ENCODE measurements at regions not wholly inside any gene's neighbourhood (a gene's known extent, or its start where the extent isn't known, plus 50 kb on each side); places are given as distances from the start of the nearest gene placed in this dataset.

- Histone ChIP-seq H2AFZ (ENCODE audit: low read depth, low read length, severe bottlenecking) (no peak overlapping the region), H3F3A (ENCODE audit: insufficient read depth) (no peaks in the 10 kb centered on the region), H3K36me3 (ENCODE audit: low read length) (no peaks in the 10 kb centered on the region), H3K79me2 (ENCODE audit: insufficient read depth, low read length) (no peaks in the 10 kb centered on the region), H3K27ac (ENCODE audit: low read depth, low read length) (no peak overlapping the region), H3K4me3 (ENCODE audit: insufficient read depth, low read length, poor library complexity, severe bottlenecking) (no peak overlapping the region), H3K4me2 (ENCODE audit: low read depth, low read length, poor library complexity, severe bottlenecking) (no peak overlapping the region), H4K20me1 (ENCODE audit: low read depth, low read length) (no peaks in the 10 kb centered on the region), H3K9ac (ENCODE audit: low read length) (no peak overlapping the region), H3K27me3 (ENCODE audit: low read length) (no peaks in the 10 kb centered on the region), H3K9me2 (replicated peaks; ENCODE audit: insufficient read depth, low read length) (no peaks in the 10 kb centered on the region), H3K9me3 (ENCODE audit: insufficient read depth, low read length) (no peaks in the 10 kb centered on the region)
- no peak for TF ChIP-seq CTCF (IDR thresholded peaks at IDR 0.05; ENCODE audit: insufficient read depth, low read length, poor library complexity, severe bottlenecking)
- no peak for TF ChIP-seq EZH2phosphoT487 (conservative IDR thresholded peaks at IDR 0.05; ENCODE audit: low read length)
Measured at GRCh38 chr17:71339206-71339605, 781.6 kb upstream of the SOX9 start.

GRCh38 chr17:71342737-71343136 is 778.1 kb upstream of the SOX9 start:
- TF ChIP-seq CTCF (IDR thresholded peaks at IDR 0.05; ENCODE audit: insufficient read depth, low read length, poor library complexity, severe bottlenecking) (no peak), EZH2phosphoT487 (conservative IDR thresholded peaks at IDR 0.05; ENCODE audit: low read length) (no peak)
- no peaks in the 10 kb centered on the region for H3K27me3 ChIP-seq (ENCODE audit: low read length)
- H3K79me2 ChIP-seq (ENCODE audit: insufficient read depth, low read length), result no peaks in the 10 kb centered on the region
- no peaks in the 10 kb centered on the region for H3K36me3 ChIP-seq (ENCODE audit: low read length)
- no peak overlapping the region for H3K4me3 ChIP-seq (ENCODE audit: insufficient read depth, low read length, poor library complexity, severe bottlenecking)
- H3F3A ChIP-seq (ENCODE audit: insufficient read depth), result no peaks in the 10 kb centered on the region
- H3K9me2 ChIP-seq (replicated peaks; ENCODE audit: insufficient read depth, low read length), result no peaks in the 10 kb centered on the region
- no peak overlapping the region for H3K9ac ChIP-seq (ENCODE audit: low read length)
- H2AFZ ChIP-seq (ENCODE audit: low read depth, low read length, severe bottlenecking), result no peak overlapping the region
- no peak overlapping the region for H3K4me2 ChIP-seq (ENCODE audit: low read depth, low read length, poor library complexity, severe bottlenecking)
- no peaks in the 10 kb centered on the region for H3K9me3 ChIP-seq (ENCODE audit: insufficient read depth, low read length)
- H4K20me1 ChIP-seq (ENCODE audit: low read depth, low read length), result no peaks in the 10 kb centered on the region
- no peak overlapping the region for H3K27ac ChIP-seq (ENCODE audit: low read depth, low read length)

DNA sequence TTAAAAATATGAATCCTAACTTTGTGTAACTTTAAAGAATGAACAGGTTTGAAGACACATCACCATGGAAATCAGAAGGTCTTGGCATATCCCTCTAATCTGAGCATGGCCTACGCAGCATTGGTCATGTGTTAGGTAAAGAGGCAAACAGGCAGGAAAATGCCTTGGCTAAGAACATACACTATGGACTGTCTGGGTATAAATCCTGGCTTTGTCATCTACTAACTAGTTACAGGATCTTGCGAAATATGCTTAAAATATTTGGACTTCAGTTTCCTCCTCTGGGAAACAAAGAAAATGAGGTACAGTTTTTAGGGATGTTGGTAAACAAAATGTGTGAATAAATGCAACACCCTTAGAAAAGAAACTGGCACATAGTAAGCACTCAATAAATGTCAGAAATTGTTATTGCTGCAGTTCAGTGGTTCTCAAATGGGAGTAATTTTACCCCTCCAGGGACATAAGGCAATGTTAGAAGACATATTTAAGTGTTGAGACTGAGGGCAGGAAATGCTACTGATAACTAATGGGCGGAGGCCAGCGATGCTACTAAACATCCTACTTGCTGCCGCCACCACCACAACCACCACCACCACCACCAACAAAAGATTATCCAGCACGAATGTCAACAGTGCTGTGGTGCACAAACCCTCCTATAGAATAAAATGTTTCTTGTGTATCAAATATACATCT is 770.8 kb upstream of the SOX9 start:
- H2AFZ ChIP-seq (ENCODE audit: low read depth, low read length, severe bottlenecking), result no peak overlapping the region
- no peaks in the 10 kb centered on the region for H3K9me3 ChIP-seq (ENCODE audit: insufficient read depth, low read length)
- no peak overlapping the region for H3K9ac ChIP-seq (ENCODE audit: low read length)
- no peaks in the 10 kb centered on the region for H3K79me2 ChIP-seq (ENCODE audit: insufficient read depth, low read length)
- H3K36me3 ChIP-seq (ENCODE audit: low read length), result no peaks in the 10 kb centered on the region
- H3F3A ChIP-seq (ENCODE audit: insufficient read depth), result no peaks in the 10 kb centered on the region
- H3K9me2 ChIP-seq (replicated peaks; ENCODE audit: insufficient read depth, low read length), result no peaks in the 10 kb centered on the region
- H4K20me1 ChIP-seq (ENCODE audit: low read depth, low read length), result no peaks in the 10 kb centered on the region
- TF ChIP-seq CTCF (IDR thresholded peaks at IDR 0.05; ENCODE audit: insufficient read depth, low read length, poor library complexity, severe bottlenecking) (no peak), EZH2phosphoT487 (conservative IDR thresholded peaks at IDR 0.05; ENCODE audit: low read length) (no peak)
- H3K4me3 ChIP-seq (ENCODE audit: insufficient read depth, low read length, poor library complexity, severe bottlenecking), result no peak overlapping the region
- H3K27ac ChIP-seq (ENCODE audit: low read depth, low read length), result no peak overlapping the region
- H3K27me3 ChIP-seq (ENCODE audit: low read length), result no peaks in the 10 kb centered on the region
- no peak overlapping the region for H3K4me2 ChIP-seq (ENCODE audit: low read depth, low read length, poor library complexity, severe bottlenecking)
